OCI-LY1 (cell line): ENCODE measurements at regions not wholly inside any gene's neighbourhood (a gene's known extent, or its start where the extent isn't known, plus 50 kb on each side); places are given as distances from the start of the nearest gene placed in this dataset.

Source experiments
- H2AFZ ChIP-seq: fragments of 200-600 bp; sonication (generic), shearing (Covaris generic); 2 replicates; pipeline ENCODE4 v1.6.0; 2014; ENCODE audit warnings: antibody characterized with exemption, mild to moderate bottlenecking, low read length
- H3F3A ChIP-seq: fragments of 200-600 bp; sonication (generic), shearing (Covaris generic); 2 replicates; pipeline ENCODE4 v1.6.0; 2014; ENCODE audit warnings: mild to moderate bottlenecking, antibody characterized with exemption, low read length, moderate library complexity; ENCODE audit not compliant: insufficient read depth
- H3K27ac ChIP-seq: fragments of 200-600 bp; sonication (generic); 2 replicates; pipeline ENCODE4 v1.5.1; 2014; ENCODE audit warnings: low read length, mixed run types, mild to moderate bottlenecking, low read depth; ENCODE audit not compliant: poor library complexity, severe bottlenecking
- H3K27me3 ChIP-seq: fragments of 200-600 bp; sonication (generic); 2 replicates; pipeline ENCODE4 v1.6.0; 2014; ENCODE audit warnings: antibody characterized with exemption, mild to moderate bottlenecking, low read length, moderate library complexity; ENCODE audit not compliant: insufficient read depth
- H3K36me3 ChIP-seq: fragments of 200-600 bp; sonication (generic); 2 replicates; pipeline ENCODE4 v1.6.1; 2014; ENCODE audit warnings: mild to moderate bottlenecking, antibody characterized with exemption, low read length, moderate library complexity, mixed read lengths; ENCODE audit not compliant: insufficient read depth
- H3K4me1 ChIP-seq: fragments of 200-600 bp; sonication (generic); 2 replicates; pipeline ENCODE4 v1.5.1; 2014; ENCODE audit warnings: mild to moderate bottlenecking, low read length, moderate library complexity; ENCODE audit not compliant: insufficient read depth, severe bottlenecking
- H3K4me2 ChIP-seq: fragments of 200-600 bp; sonication (generic), shearing (Covaris generic); 2 replicates; pipeline ENCODE4 v1.6.1; 2014; ENCODE audit warnings: low read length
- H3K4me3 ChIP-seq: fragments of 200-600 bp; sonication (generic); 2 replicates; pipeline ENCODE4 v1.5.1; 2014; ENCODE audit warnings: low read length, low read depth, mild to moderate bottlenecking, mixed read lengths; ENCODE audit not compliant: poor library complexity, severe bottlenecking
- H3K79me2 ChIP-seq: fragments of 200-600 bp; shearing (Covaris generic); 2 replicates; pipeline ENCODE4 v1.6.1; 2016; ENCODE audit warnings: mixed run types, low read length, mixed read lengths; ENCODE audit not compliant: insufficient read depth
- H3K9ac ChIP-seq: fragments of 200-600 bp; sonication (generic), shearing (Covaris generic); 2 replicates; pipeline ENCODE4 v1.6.1; 2014; ENCODE audit warnings: mild to moderate bottlenecking, low read length, mixed read lengths
- H3K9me2 ChIP-seq: fragments of 200-600 bp; sonication (generic), shearing (Covaris generic); 2 replicates; pipeline ENCODE4 v1.6.1; 2014; ENCODE audit warnings: low read depth, mild to moderate bottlenecking, low read length, mixed read lengths
- H3K9me3 ChIP-seq: fragments of 200-600 bp; shearing (Covaris generic); 2 replicates; pipeline ENCODE4 v1.6.1; 2014; ENCODE audit warnings: low read length, mixed read lengths
- H4K20me1 ChIP-seq: fragments of 200-600 bp; sonication (generic), shearing (Covaris generic); 2 replicates; pipeline ENCODE4 v1.6.0; 2016; ENCODE audit warnings: mild to moderate bottlenecking, low read length; ENCODE audit not compliant: insufficient read depth
- CTCF ChIP-seq: fragments of 200-600 bp; sonication (generic), shearing (Covaris generic); IDR thresholded peaks from 2 replicates; pipeline ENCODE4 v1.5.1; 2017; ENCODE audit warnings: mild to moderate bottlenecking, antibody characterized with exemption, low read length, moderate library complexity, mixed read lengths
- EZH2 ChIP-seq: fragments of 200-600 bp; sonication (generic), shearing (Covaris generic); IDR thresholded peaks from 2 replicates; pipeline ENCODE4 v1.8.0; 2017; ENCODE audit warnings: borderline replicate concordance, mixed run types, mild to moderate bottlenecking, antibody characterized with exemption, low read length, moderate library complexity, mixed read lengths

DNA sequence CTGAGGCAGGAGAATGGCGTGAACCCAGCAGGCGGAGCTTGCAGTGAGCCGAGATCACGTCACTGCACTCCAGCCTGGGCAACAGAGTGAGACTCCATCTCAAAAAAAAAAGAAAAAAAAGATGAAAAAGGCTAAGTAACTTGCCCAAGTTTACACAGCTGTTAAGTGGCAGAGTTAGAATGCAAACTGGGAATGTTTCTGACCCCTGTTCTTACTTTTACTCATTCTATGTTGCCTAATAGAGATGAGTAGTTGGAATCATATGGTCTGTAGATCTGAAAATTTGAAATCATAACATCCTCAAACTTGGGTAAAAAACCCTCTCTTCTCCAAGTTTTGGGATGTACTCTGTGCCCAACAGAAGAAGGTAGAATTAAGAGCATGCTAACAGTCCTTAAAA, 235.8 kb upstream of the RFC3 start:
- no peak overlapping the region for H3K9ac ChIP-seq
- H3K36me3 ChIP-seq = no peaks in the 10 kb centered on the region; the same call in 1 of the 2 replicates
- H2AFZ ChIP-seq = no peak overlapping the region
- no peaks in the 10 kb centered on the region for H4K20me1 ChIP-seq
- no peaks in the 10 kb centered on the region for H3F3A ChIP-seq
- no peaks in the 10 kb centered on the region for H3K9me2 ChIP-seq
- TF ChIP-seq CTCF = no peak
- no peak overlapping the region for H3K27ac ChIP-seq
- no peaks in the 10 kb centered on the region for H3K27me3 ChIP-seq
- H3K4me2 ChIP-seq = no peak overlapping the region
- H3K4me3 ChIP-seq = no peak overlapping the region
- peaks cover under 1% of the 10 kb centered on the region for H3K4me1 ChIP-seq
- no peaks in the 10 kb centered on the region for H3K9me3 ChIP-seq
- H3K79me2 ChIP-seq = no peaks in the 10 kb centered on the region

DNA sequence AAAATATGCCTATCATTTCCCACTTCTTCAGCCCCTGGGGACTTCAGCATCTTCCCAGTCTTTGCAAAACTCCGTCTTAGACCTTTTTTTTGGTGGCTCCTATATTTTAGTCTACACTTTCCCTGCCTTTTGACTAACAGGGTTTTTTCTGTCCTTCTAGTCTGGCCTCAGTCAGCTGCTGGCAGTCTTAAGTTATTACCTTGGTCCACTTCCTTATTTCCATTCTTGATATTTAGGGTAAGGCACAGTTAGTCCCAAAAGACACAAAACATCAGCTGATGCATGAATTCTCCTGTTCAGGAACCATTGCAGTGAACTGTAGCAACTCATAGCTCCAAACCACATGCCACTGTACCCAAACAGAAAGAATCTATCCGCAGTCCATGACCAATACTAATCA, 234.6 kb upstream of the RFC3 start:
- Histone ChIP-seq H3K4me2 (no peak overlapping the region), H3K27ac (no peak overlapping the region), H3K4me1 (no peaks in the 10 kb centered on the region), H2AFZ (no peak overlapping the region), H3K36me3 (no peaks in the 10 kb centered on the region; the same call in 1 of the 2 replicates), H3K4me3 (no peak overlapping the region), H3K79me2 (no peaks in the 10 kb centered on the region), H3F3A (no peaks in the 10 kb centered on the region), H3K9ac (no peak overlapping the region), H3K9me3 (no peaks in the 10 kb centered on the region), H3K27me3 (no peaks in the 10 kb centered on the region), H4K20me1 (no peaks in the 10 kb centered on the region), H3K9me2 (no peaks in the 10 kb centered on the region)
- TF ChIP-seq CTCF = no peak
- TF ChIP-seq EZH2 = no peak

GRCh38 chr13:33590936-33591335, 227.0 kb upstream of the RFC3 start:
- no peaks in the 10 kb centered on the region for H3F3A ChIP-seq
- H2AFZ ChIP-seq = no peak overlapping the region
- no peak overlapping the region for H3K9ac ChIP-seq
- no peak for TF ChIP-seq EZH2
- no peak for TF ChIP-seq CTCF
- no peaks in the 10 kb centered on the region for H3K9me3 ChIP-seq
- no peaks in the 10 kb centered on the region for H3K36me3 ChIP-seq
- no peaks in the 10 kb centered on the region for H4K20me1 ChIP-seq
- H3K9me2 ChIP-seq = no peaks in the 10 kb centered on the region
- H3K79me2 ChIP-seq = no peaks in the 10 kb centered on the region
- H3K4me1 ChIP-seq = no peaks in the 10 kb centered on the region
- H3K4me3 ChIP-seq = no peak overlapping the region
- no peaks in the 10 kb centered on the region for H3K27me3 ChIP-seq
- no peak overlapping the region for H3K27ac ChIP-seq
- H3K4me2 ChIP-seq = no peak overlapping the region
